Caco-2 (cell line): ENCODE measurements at regions not wholly inside any gene's neighbourhood (a gene's known extent, or its start where the extent isn't known, plus 50 kb on each side); places are given as distances from the start of the nearest gene placed in this dataset.

Source experiments
- BruUV-seq: library from RNA; stranded (reverse); fragments of 400-500 nt; replicated peaks from 2 replicates; lab custom pipeline; 2021; lab: Mats Ljungman, UMichigan
- CTCF ChIA-PET: fragments of 300-600 bp; sonication (Branson Sonifier 250); formaldehyde crosslinking; loops from one replicate; lab custom pipeline; 2022; ENCODE audit warnings: antibody characterized with exemption; lab: Charles Lee
- POLR2A ChIA-PET: fragments of 300-600 bp; sonication (Branson Sonifier 250); formaldehyde crosslinking; loops from one replicate; lab custom pipeline; 2022; ENCODE audit warnings: antibody characterized with exemption; lab: Charles Lee
- DNase-seq, 2 experiments: peaks; one replicate each; pipeline versions ENCODE4 v3.0.0 to v3.0.0-alpha.2; 2020 to 2022
- H3K27me3 ChIP-seq: replicated peaks from 2 replicates; pipeline ENCODE4 v1.6.0; 2011; ENCODE audit warnings: low read length; ENCODE audit not compliant: control insufficient read depth, insufficient read depth
- H3K36me3 ChIP-seq: 2 replicates; pipeline ENCODE4 v1.5.1; 2011; ENCODE audit warnings: low read length; ENCODE audit not compliant: control insufficient read depth, insufficient read depth
- H3K4me1 ChIP-seq: fragments of 250-450 bp; sonication (Bioruptor Pico); 2 replicates; pipeline ENCODE4 v1.5.1; 2020; ENCODE audit warnings: mild to moderate bottlenecking
- H3K4me3 ChIP-seq: 2 replicates; pipeline ENCODE4 v1.5.1; 2011; ENCODE audit warnings: low read depth, mild to moderate bottlenecking, control low read depth, low read length
- H3K9me3 ChIP-seq: fragments of 250-450 bp; sonication (Bioruptor Pico); 2 replicates; pipeline ENCODE4 v1.5.1; 2020; ENCODE audit warnings: mild to moderate bottlenecking, moderate library complexity
- H3K27ac Mint-ChIP-seq: one replicate; pipeline ENCODE4 v1.8.0; 2022; ENCODE audit warnings: mixed read lengths; ENCODE audit not compliant: unreplicated experiment
- H3K27me3 Mint-ChIP-seq: one replicate; pipeline ENCODE4 v1.8.0; 2022; ENCODE audit warnings: mixed read lengths; ENCODE audit not compliant: insufficient read depth, unreplicated experiment
- H3K36me3 Mint-ChIP-seq: one replicate; pipeline ENCODE4 v1.8.0; 2022; ENCODE audit warnings: mild to moderate bottlenecking, mixed read lengths; ENCODE audit not compliant: insufficient read depth, unreplicated experiment
- H3K4me1 Mint-ChIP-seq: one replicate; pipeline ENCODE4 v1.8.0; 2022; ENCODE audit warnings: low read depth, mixed read lengths; ENCODE audit not compliant: unreplicated experiment
- H3K4me3 Mint-ChIP-seq: one replicate; pipeline ENCODE4 v1.8.0; 2022; ENCODE audit warnings: mild to moderate bottlenecking, moderate library complexity, mixed read lengths; ENCODE audit not compliant: unreplicated experiment
- H3K9me3 Mint-ChIP-seq: one replicate; pipeline ENCODE4 v1.8.0; 2022; ENCODE audit warnings: mixed read lengths; ENCODE audit not compliant: unreplicated experiment
- intact Hi-C: fragments of 100-400 bp; cut with micrococcal nuclease; formaldehyde crosslinking; loops from one replicate; pipeline ENCODE4 v1.10.0; 2022; ENCODE audit not compliant: unreplicated experiment
- TF ChIP-seq, protein P1 (sequence below), 2 experiments: fragments of 200-600 bp in 1 of 2; IDR thresholded peaks; 1 replicate in 1 of 2; 2 replicates in 1 of 2; pipeline versions ENCODE4 v1.5.1 to v1.8.0; 2011 to 2022; ENCODE audit warnings: antibody characterized with exemption in 1 of 2, control low read depth in 1 of 2, inconsistent platforms in 1 of 2, low read depth in 1 of 2, low read length in 1 of 2, mild to moderate bottlenecking in 1 of 2, moderate library complexity in 1 of 2; ENCODE audit not compliant: insufficient read depth in 1 of 2, severe bottlenecking in 1 of 2, unreplicated experiment in 1 of 2

DNA sequence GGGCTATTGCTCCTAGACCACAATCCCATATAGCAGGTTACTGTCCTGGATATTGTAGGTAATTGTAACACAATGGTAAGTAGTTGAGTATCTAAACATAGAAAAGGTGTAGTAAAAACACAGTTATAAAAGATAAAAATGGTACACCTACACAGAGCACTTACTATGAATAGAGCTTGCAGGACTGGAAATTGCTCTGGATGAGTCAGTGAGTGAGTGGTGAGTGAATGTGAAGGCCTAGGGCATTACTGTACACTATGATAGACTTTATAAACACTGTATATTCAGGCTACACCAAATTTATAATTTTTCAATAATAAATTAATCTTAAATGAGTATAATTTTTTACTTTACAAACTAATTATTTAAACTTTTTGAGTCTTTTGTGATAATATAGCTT, 425.7 kb downstream of the PABPC4L start:
- Mint-ChIP-seq H3K9me3 (peaks cover 24% of the 10 kb centered on the region), H3K27me3 (no peaks in the 10 kb centered on the region), H3K4me1 (no peaks in the 10 kb centered on the region), H3K36me3 (no peaks in the 10 kb centered on the region), H3K27ac (no peak overlapping the region), H3K4me3 (no peak overlapping the region)
- no TSS peak for BruUV-seq
- Histone ChIP-seq H3K27me3 (no peaks in the 10 kb centered on the region), H3K4me1 (no peaks in the 10 kb centered on the region), H3K9me3 (no peaks in the 10 kb centered on the region; the same call in 1 of the 2 replicates), H3K4me3 (no peak overlapping the region), H3K36me3 (no peaks in the 10 kb centered on the region)
- TF ChIP-seq, protein P1, sequence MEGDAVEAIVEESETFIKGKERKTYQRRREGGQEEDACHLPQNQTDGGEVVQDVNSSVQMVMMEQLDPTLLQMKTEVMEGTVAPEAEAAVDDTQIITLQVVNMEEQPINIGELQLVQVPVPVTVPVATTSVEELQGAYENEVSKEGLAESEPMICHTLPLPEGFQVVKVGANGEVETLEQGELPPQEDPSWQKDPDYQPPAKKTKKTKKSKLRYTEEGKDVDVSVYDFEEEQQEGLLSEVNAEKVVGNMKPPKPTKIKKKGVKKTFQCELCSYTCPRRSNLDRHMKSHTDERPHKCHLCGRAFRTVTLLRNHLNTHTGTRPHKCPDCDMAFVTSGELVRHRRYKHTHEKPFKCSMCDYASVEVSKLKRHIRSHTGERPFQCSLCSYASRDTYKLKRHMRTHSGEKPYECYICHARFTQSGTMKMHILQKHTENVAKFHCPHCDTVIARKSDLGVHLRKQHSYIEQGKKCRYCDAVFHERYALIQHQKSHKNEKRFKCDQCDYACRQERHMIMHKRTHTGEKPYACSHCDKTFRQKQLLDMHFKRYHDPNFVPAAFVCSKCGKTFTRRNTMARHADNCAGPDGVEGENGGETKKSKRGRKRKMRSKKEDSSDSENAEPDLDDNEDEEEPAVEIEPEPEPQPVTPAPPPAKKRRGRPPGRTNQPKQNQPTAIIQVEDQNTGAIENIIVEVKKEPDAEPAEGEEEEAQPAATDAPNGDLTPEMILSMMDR (IDR thresholded peaks at IDR 0.05; ENCODE audit: insufficient read depth in 1 of 2, low read depth in 1 of 2, low read length in 1 of 2, severe bottlenecking in 1 of 2, unreplicated experiment in 1 of 2) = no peak
- ChIA-PET CTCF (no interaction called here), POLR2A (no interaction called here)
- DNase-seq = no peak
- intact Hi-C loops = no loop called here

DNA sequence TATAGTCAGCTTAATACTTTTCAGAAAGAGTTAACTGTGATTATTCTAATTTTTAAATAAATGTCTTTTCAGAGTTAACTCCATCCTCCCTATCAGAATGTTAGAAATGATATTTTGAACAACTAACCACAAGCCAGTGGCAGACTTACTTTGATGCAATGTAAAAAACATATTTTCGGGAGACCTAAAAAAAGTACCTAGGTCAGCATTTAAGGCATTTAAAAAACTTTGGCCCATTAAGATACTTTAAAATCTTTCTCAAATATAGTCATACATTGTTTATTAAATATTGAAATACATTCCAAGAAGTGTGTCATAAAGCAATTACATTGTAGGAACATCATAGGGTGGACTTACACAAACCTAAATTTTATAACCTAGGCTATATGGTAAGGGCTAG, 426.1 kb downstream of the PABPC4L start:
- CTCF ChIA-PET = no interaction called here

DNA sequence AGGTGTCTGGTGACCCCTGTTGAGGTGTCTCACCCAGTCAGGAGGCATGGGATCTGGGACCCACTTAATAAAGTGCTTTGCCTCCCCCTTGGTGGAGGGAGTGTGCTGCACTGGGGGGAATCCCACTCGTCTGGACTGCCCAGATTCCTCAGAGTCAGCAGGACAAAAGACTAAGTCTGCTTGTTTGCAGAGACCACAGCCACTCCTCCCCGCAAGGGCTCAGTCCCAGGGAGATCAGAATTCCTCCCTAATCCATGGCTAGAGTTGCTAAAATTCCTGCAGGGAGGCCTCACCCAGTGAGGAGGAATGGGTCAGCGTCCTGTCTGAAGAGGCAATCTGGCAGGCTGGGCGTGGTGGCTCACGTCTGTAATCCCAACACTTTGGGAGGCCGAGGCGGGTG, 442.2 kb downstream of the PABPC4L start:
- ChIA-PET CTCF (no interaction called here), POLR2A (no interaction called here)
- no peaks in the 10 kb centered on the region for H3K27me3 ChIP-seq
- TF ChIP-seq, protein P1 (IDR thresholded peaks at IDR 0.05; ENCODE audit: insufficient read depth in 1 of 2, low read depth in 1 of 2, low read length in 1 of 2, severe bottlenecking in 1 of 2, unreplicated experiment in 1 of 2) = no peak
- intact Hi-C loops = loop anchor here (10.0 kb wide), 1 partner anchor 235 kb away; no protein-coding TSS in a partner anchor
- Mint-ChIP-seq H3K4me1 (peaks cover 9% of the 10 kb centered on the region), H3K4me3 (no peak overlapping the region), H3K27ac (peak overlapping the region; percentile 69), H3K27me3 (no peaks in the 10 kb centered on the region), H3K36me3 (no peaks in the 10 kb centered on the region), H3K9me3 (peaks cover 14% of the 10 kb centered on the region)
- H3K4me1 ChIP-seq = peaks cover 15% of the 10 kb centered on the region
- DNase-seq = peak; percentile 68 to 72
- no TSS peak for BruUV-seq
- no peak overlapping the region for H3K4me3 ChIP-seq
- no peaks in the 10 kb centered on the region for H3K36me3 ChIP-seq
- no peaks in the 10 kb centered on the region for H3K9me3 ChIP-seq

More for the DNA sequence above, 426.1 kb downstream of the PABPC4L start:
- POLR2A ChIA-PET = no interaction called here
- Histone ChIP-seq H3K9me3 (peaks cover 2% of the 10 kb centered on the region; the same call in 1 of the 2 replicates), H3K4me3 (no peak overlapping the region), H3K27me3 (no peaks in the 10 kb centered on the region), H3K4me1 (no peaks in the 10 kb centered on the region), H3K36me3 (no peaks in the 10 kb centered on the region)
- TF ChIP-seq, protein P1 (IDR thresholded peaks at IDR 0.05; ENCODE audit: insufficient read depth in 1 of 2, low read depth in 1 of 2, low read length in 1 of 2, severe bottlenecking in 1 of 2, unreplicated experiment in 1 of 2) = no peak
- intact Hi-C loops = no loop called here
- Mint-ChIP-seq H3K27me3 (no peaks in the 10 kb centered on the region), H3K4me3 (no peak overlapping the region), H3K4me1 (no peaks in the 10 kb centered on the region), H3K27ac (no peak overlapping the region), H3K36me3 (no peaks in the 10 kb centered on the region), H3K9me3 (peaks cover 28% of the 10 kb centered on the region)
- DNase-seq = no peak
- no TSS peak for BruUV-seq
